GM19372 (cell line): ENCODE measurements at regions not wholly inside any gene's neighbourhood (a gene's known extent, or its start where the extent isn't known, plus 50 kb on each side); places are given as distances from the start of the nearest gene placed in this dataset.
"Not testable (repeated sequence)": the region's sequence is repeated elsewhere in the genome, so short reads cannot be mapped to it uniquely, and the experiment has no call there.

Source experiments
- ATAC-seq: cut with Tn5 transposase; IDR thresholded peaks from one replicate; pipeline ENCODE4 v1.9.1; 2021; ENCODE audit warnings: mild to moderate bottlenecking, low read depth, moderate library complexity; ENCODE audit not compliant: unreplicated experiment

GRCh38 chr14:65153101-65153500, 50.8 kb upstream of the MAX start:
- no peak for ATAC-seq

- peak; percentile 54 for ATAC-seq
Observed at GRCh38 chr14:65156568-65157366, 54.5 kb upstream of the MAX start.

GRCh38 chr14:65159281-65160062, 57.2 kb upstream of the MAX start:
- ATAC-seq: peak; percentile 57

- no peak for ATAC-seq
Observed at GRCh38 chr14:65160091-65160490, 57.8 kb upstream of the MAX start.

GRCh38 chr14:65162031-65162430, 59.7 kb upstream of the MAX start:
- no peak for ATAC-seq

GRCh38 chr14:65164068-65164824, 61.9 kb upstream of the MAX start:
- no peak for ATAC-seq

GRCh38 chr14:65164825-65165135, 62.5 kb upstream of the MAX start:
- ATAC-seq: no peak

- no peak for ATAC-seq
Observed at GRCh38 chr14:65167072-65167645, 64.8 kb upstream of the MAX start.

GRCh38 chr14:65168840-65169239, 66.5 kb upstream of the MAX start:
- ATAC-seq: no peak

- ATAC-seq: peak; percentile 80
Observed at GRCh38 chr14:65169351-65169750, 67.0 kb upstream of the MAX start.

GRCh38 chr14:65170318-65170717, 68.0 kb upstream of the MAX start:
- no peak for ATAC-seq

GRCh38 chr14:65170768-65171507, 68.6 kb upstream of the MAX start:
- ATAC-seq: no peak

GRCh38 chr14:65173973-65174693, 71.8 kb upstream of the MAX start:
- ATAC-seq: no peak

GRCh38 chr14:65174783-65175182, 72.5 kb upstream of the MAX start:
- no peak for ATAC-seq

GRCh38 chr14:65177551-65177950, 75.2 kb upstream of the MAX start:
- no peak for ATAC-seq

GRCh38 chr14:65179231-65179630, 76.9 kb upstream of the MAX start:
- not testable (repeated sequence) for ATAC-seq

- ATAC-seq: peak; percentile 83
Observed at GRCh38 chr14:65179918-65180724, 77.8 kb upstream of the MAX start.

GRCh38 chr14:65180725-65181025, 78.4 kb upstream of the MAX start:
- ATAC-seq: no peak
